Neuronal stem cell (in vitro differentiated cells): ENCODE measurements at regions not wholly inside any gene's neighbourhood (a gene's known extent, or its start where the extent isn't known, plus 50 kb on each side); places are given as distances from the start of the nearest gene placed in this dataset.

Source experiments
- DNase-seq: peaks from one replicate; pipeline ENCODE4 v3.0.0-alpha.2; 2013; ENCODE audit warnings: low spot score
- H2AFZ ChIP-seq: one replicate; pipeline ENCODE4 v1.6.1; 2013; ENCODE audit warnings: mild to moderate bottlenecking, low read length, inconsistent platforms
- H2AK5ac ChIP-seq: 2 replicates; pipeline ENCODE4 v1.6.1; 2013; ENCODE audit warnings: low read depth, mild to moderate bottlenecking, inconsistent platforms, low read length, moderate library complexity, mixed read lengths
- H2BK120ac ChIP-seq: 2 replicates; pipeline ENCODE4 v1.6.1; 2013; ENCODE audit warnings: low read depth, mild to moderate bottlenecking, inconsistent platforms, low read length, moderate library complexity, mixed read lengths
- H2BK12ac ChIP-seq: one replicate; pipeline ENCODE4 v1.6.1; 2013; ENCODE audit warnings: low read length, inconsistent platforms
- H2BK15ac ChIP-seq: 2 replicates; pipeline ENCODE4 v1.6.1; 2013; ENCODE audit warnings: mild to moderate bottlenecking, low read length, inconsistent platforms, mixed read lengths
- H2BK5ac ChIP-seq: one replicate; pipeline ENCODE4 v1.6.1; 2013; ENCODE audit warnings: inconsistent platforms, mild to moderate bottlenecking, low read length, moderate library complexity
- H3K14ac ChIP-seq: one replicate; pipeline ENCODE4 v1.6.1; 2013; ENCODE audit warnings: low read length, inconsistent platforms
- H3K18ac ChIP-seq: 2 replicates; pipeline ENCODE4 v1.6.1; 2013; ENCODE audit warnings: low read length, inconsistent platforms
- H3K23ac ChIP-seq: 2 replicates; pipeline ENCODE4 v1.6.1; 2013; ENCODE audit warnings: low read depth, mild to moderate bottlenecking, mixed read lengths, low read length, inconsistent platforms; ENCODE audit not compliant: poor library complexity
- H3K27ac ChIP-seq: replicated peaks from 3 replicates; pipeline ENCODE4 v1.5.1; 2013; ENCODE audit warnings: low read length, inconsistent platforms
- H3K27me3 ChIP-seq, 3 experiments: 2 replicates each; pipeline ENCODE4 v1.6.1; 2013; ENCODE audit warnings: low read length in 3 of 3, mild to moderate bottlenecking in 2 of 3, inconsistent platforms in 1 of 3, low read depth in 1 of 3, mixed read lengths in 1 of 3, moderate library complexity in 1 of 3; ENCODE audit not compliant: control insufficient read depth in 3 of 3, insufficient read depth in 3 of 3
- H3K36me3 ChIP-seq, 2 donors: replicated peaks in 1 of 2; 2 replicates each; pipeline ENCODE4 v1.6.1; 2013; ENCODE audit warnings: low read length in 2 of 2; ENCODE audit not compliant: control insufficient read depth in 2 of 2, insufficient read depth in 2 of 2
- H3K4ac ChIP-seq: 2 replicates; pipeline ENCODE4 v1.6.1; 2013; ENCODE audit warnings: inconsistent platforms, mild to moderate bottlenecking, low read length, moderate library complexity
- H3K4me1 ChIP-seq, 2 donors: 1 replicate in 1 of 2; 2 replicates in 1 of 2; pipeline ENCODE4 v1.6.1; 2013; ENCODE audit warnings: low read length in 2 of 2, low read depth in 1 of 2; ENCODE audit not compliant: control insufficient read depth in 2 of 2, insufficient read depth in 1 of 2
- H3K4me2 ChIP-seq: one replicate; pipeline ENCODE4 v1.6.1; 2013; ENCODE audit warnings: mild to moderate bottlenecking, low read length, inconsistent platforms; ENCODE audit not compliant: insufficient read depth, poor library complexity, severe bottlenecking
- H3K4me3 ChIP-seq, 2 donors: 2 replicates each; pipeline ENCODE4 v1.5.1; 2013; ENCODE audit warnings: low read length in 2 of 2, mild to moderate bottlenecking in 2 of 2, inconsistent platforms in 1 of 2, moderate library complexity in 1 of 2
- H3K79me1 ChIP-seq: one replicate; pipeline ENCODE4 v1.6.1; 2013; ENCODE audit warnings: low read depth, mild to moderate bottlenecking, inconsistent platforms, low read length, moderate library complexity
- H3K9ac ChIP-seq: one replicate; pipeline ENCODE4 v1.6.1; 2013; ENCODE audit warnings: mild to moderate bottlenecking, low read depth, low read length, inconsistent platforms; ENCODE audit not compliant: poor library complexity
- H3K9me3 ChIP-seq, 2 donors: replicated peaks in 1 of 2; 2 replicates each; pipeline versions ENCODE3 to v1.6.1; 2013; ENCODE audit warnings: low read length in 2 of 2, mild to moderate bottlenecking in 2 of 2, inconsistent platforms in 1 of 2, low read depth in 1 of 2, mixed read lengths in 1 of 2, moderate library complexity in 1 of 2; ENCODE audit not compliant: control insufficient read depth in 2 of 2, insufficient read depth in 1 of 2
- H4K8ac ChIP-seq: one replicate; pipeline ENCODE4 v1.6.1; 2013; ENCODE audit warnings: low read depth, mild to moderate bottlenecking, inconsistent platforms, low read length, moderate library complexity
- H4K91ac ChIP-seq: one replicate; pipeline ENCODE4 v1.6.1; 2013; ENCODE audit warnings: low read length, low read depth, mild to moderate bottlenecking, inconsistent platforms; ENCODE audit not compliant: poor library complexity
- WGBS, 2 donors: extraction: QIAGEN DNeasy Blood & Tissue Kit; methylation state at CpG; one replicate each; pipeline ENCODE4 v1.1.7; 2013; ENCODE audit warnings: missing lambda C conversion rate in 2 of 2, mixed read lengths in 1 of 2; ENCODE audit not compliant: insufficient read length in 2 of 2, insufficient replicate concordance in 1 of 2; ENCODE audit errors: extremely low coverage in 2 of 2; 5-methylcytosine and 5-hydroxymethylcytosine counted together

DNA sequence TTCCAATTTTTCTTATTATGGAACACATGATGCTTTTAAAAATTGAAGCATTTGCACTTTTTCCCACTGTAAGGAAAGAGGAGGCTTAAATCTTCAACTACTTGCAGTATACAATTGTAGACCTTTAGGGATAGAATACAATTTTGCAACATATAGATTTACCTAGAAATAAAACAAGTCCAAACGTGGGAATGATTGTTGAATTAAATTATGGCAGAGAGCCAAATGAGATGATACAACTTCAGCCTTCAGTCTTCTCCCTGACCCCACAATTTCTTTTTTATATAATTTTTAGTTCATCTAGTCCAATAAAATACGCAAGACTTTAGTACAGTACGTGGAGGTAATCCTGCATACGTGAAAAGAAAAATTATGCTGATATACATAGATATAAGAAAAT is 666.5 kb downstream of the SLC16A7 start:
- Histone ChIP-seq H2BK5ac (no peak overlapping the region), H2BK15ac (no peak overlapping the region), H2AFZ (no peak overlapping the region), H4K91ac (no peak overlapping the region), H3K79me1 (no peaks in the 10 kb centered on the region), H3K4ac (no peak overlapping the region), H3K27ac (no peak overlapping the region), H3K23ac (no peak overlapping the region), H2AK5ac (no peak overlapping the region), H3K9me3 (no peaks in the 10 kb centered on the region), H3K9ac (no peak overlapping the region), H3K4me1 (no peaks in the 10 kb centered on the region), H3K36me3 (no peaks in the 10 kb centered on the region), H2BK120ac (no peak overlapping the region), H3K27me3 (no peaks in the 10 kb centered on the region), H2BK12ac (no peak overlapping the region), H3K18ac (no peak overlapping the region), H3K4me3 (no peak overlapping the region), H3K4me2 (no peak overlapping the region), H4K8ac (no peak overlapping the region), H3K14ac (no peak overlapping the region)
- WGBS, 2 donors: no CpG with 5 or more reads among the region's 4 CpGs
- DNase-seq: no peak

- no peak for DNase-seq
- Histone ChIP-seq H2AFZ (no peak overlapping the region), H3K4me2 (no peak overlapping the region), H2BK120ac (no peak overlapping the region), H3K18ac (no peak overlapping the region), H3K79me1 (no peaks in the 10 kb centered on the region), H3K27ac (no peak overlapping the region), H3K4me1 (no peaks in the 10 kb centered on the region), H3K23ac (no peak overlapping the region), H3K4me3 (no peak overlapping the region), H2AK5ac (no peak overlapping the region), H3K14ac (no peak overlapping the region), H4K8ac (no peak overlapping the region), H2BK12ac (no peak overlapping the region), H2BK5ac (no peak overlapping the region), H3K4ac (no peak overlapping the region), H3K9me3 (no peaks in the 10 kb centered on the region), H2BK15ac (no peak overlapping the region), H4K91ac (no peak overlapping the region), H3K27me3 (no peaks in the 10 kb centered on the region), H3K36me3 (no peaks in the 10 kb centered on the region), H3K9ac (no peak overlapping the region)
These were observed 667.3 kb downstream of the SLC16A7 start for GRCh38 chr12:60263161-60263560.

GRCh38 chr12:60263836-60264493 is 668.1 kb downstream of the SLC16A7 start:
- no peak for DNase-seq
- H3K79me1 ChIP-seq: no peaks in the 10 kb centered on the region
- H3K14ac ChIP-seq: no peak overlapping the region
- H3K36me3 ChIP-seq: no peaks in the 10 kb centered on the region
- H3K4ac ChIP-seq: no peak overlapping the region
- no peak overlapping the region for H3K4me3 ChIP-seq
- H4K8ac ChIP-seq: no peak overlapping the region
- no peak overlapping the region for H3K18ac ChIP-seq
- H2BK15ac ChIP-seq: no peak overlapping the region
- H3K4me2 ChIP-seq: no peak overlapping the region
- H3K23ac ChIP-seq: no peak overlapping the region
- no peak overlapping the region for H2BK120ac ChIP-seq
- no peak overlapping the region for H2AFZ ChIP-seq
- H2BK12ac ChIP-seq: no peak overlapping the region
- H2BK5ac ChIP-seq: no peak overlapping the region
- no peaks in the 10 kb centered on the region for H3K4me1 ChIP-seq
- no peaks in the 10 kb centered on the region for H3K27me3 ChIP-seq
- H3K9me3 ChIP-seq: no peaks in the 10 kb centered on the region
- H4K91ac ChIP-seq: no peak overlapping the region
- no CpG with 5 or more reads among the region's 2 CpGs for WGBS, 2 donors
- no peak overlapping the region for H3K9ac ChIP-seq
- H3K27ac ChIP-seq: no peak overlapping the region
- H2AK5ac ChIP-seq: no peak overlapping the region

GRCh38 chr12:60265741-60266140 is 669.9 kb downstream of the SLC16A7 start:
- no CpG with 5 or more reads among the region's 1 CpG for WGBS, 2 donors
- Histone ChIP-seq H3K9ac (no peak overlapping the region), H2BK15ac (no peak overlapping the region), H3K23ac (no peak overlapping the region), H4K8ac (no peak overlapping the region), H3K27ac (no peak overlapping the region), H3K18ac (no peak overlapping the region), H3K27me3 (no peaks in the 10 kb centered on the region), H3K9me3 (no peaks in the 10 kb centered on the region), H3K4ac (no peak overlapping the region), H3K4me2 (no peak overlapping the region), H2BK5ac (no peak overlapping the region), H3K36me3 (no peaks in the 10 kb centered on the region), H2AK5ac (no peak overlapping the region), H3K4me3 (no peak overlapping the region), H3K4me1 (no peaks in the 10 kb centered on the region), H3K79me1 (no peaks in the 10 kb centered on the region), H2BK12ac (no peak overlapping the region), H2AFZ (no peak overlapping the region), H3K14ac (no peak overlapping the region), H2BK120ac (no peak overlapping the region), H4K91ac (no peak overlapping the region)
- no peak for DNase-seq
